PC-9 (cell line): ENCODE measurements at regions not wholly inside any gene's neighbourhood (a gene's known extent, or its start where the extent isn't known, plus 50 kb on each side); places are given as distances from the start of the nearest gene placed in this dataset.

Experiments
- BruUV-seq: library from RNA; stranded (reverse); fragments of 400-500 nt; replicated peaks from 2 replicates; lab custom pipeline; 2021; lab: Mats Ljungman, UMichigan
- CTCF ChIA-PET: fragments of 300-600 bp; sonication (Branson Sonifier 250); formaldehyde crosslinking; loops from one replicate; lab custom pipeline; 2022; ENCODE audit warnings: antibody characterized with exemption; lab: Charles Lee
- POLR2A ChIA-PET: fragments of 300-600 bp; sonication (Branson Sonifier 250); formaldehyde crosslinking; loops from one replicate; lab custom pipeline; 2022; ENCODE audit warnings: antibody characterized with exemption; ENCODE audit not compliant: unreplicated experiment; lab: Charles Lee
- DNase-seq, 2 experiments: peaks; one replicate each; pipeline versions ENCODE4 v3.0.0 to v3.0.0-alpha.2; 2015 to 2022; ENCODE audit warnings: mixed read lengths in 1 of 2
- H2AFZ ChIP-seq: fragments of 200-600 bp; sonication (generic); 2 replicates; pipeline ENCODE4 v1.8.1; 2017; ENCODE audit warnings: antibody characterized with exemption
- H3F3A ChIP-seq: fragments of 200-600 bp; sonication (generic); 2 replicates; pipeline ENCODE4 v1.8.1; 2017; ENCODE audit warnings: antibody characterized with exemption, mild to moderate bottlenecking, low read depth; ENCODE audit not compliant: insufficient read depth
- H3K27ac ChIP-seq: fragments of 200-600 bp; sonication (generic); 2 replicates; pipeline ENCODE4 v1.6.1; 2016; ENCODE audit warnings: mixed run types
- H3K27me3 ChIP-seq: fragments of 200-600 bp; sonication (generic); 2 replicates; pipeline ENCODE4 v1.6.1; 2016; ENCODE audit warnings: low read depth, mixed run types; ENCODE audit not compliant: insufficient read depth
- H3K36me3 ChIP-seq: fragments of 200-600 bp; sonication (generic); 2 replicates; pipeline ENCODE4 v1.6.1; 2016; ENCODE audit warnings: low read depth, mixed run types
- H3K4me1 ChIP-seq: fragments of 200-600 bp; sonication (generic); replicated peaks from 2 replicates; pipeline ENCODE4 v1.6.1; 2016; ENCODE audit warnings: mixed run types; ENCODE audit not compliant: insufficient read depth
- H3K4me2 ChIP-seq: fragments of 200-600 bp; sonication (generic); 2 replicates; pipeline ENCODE4 v1.6.1; 2017; ENCODE audit warnings: mixed run types
- H3K4me3 ChIP-seq: fragments of 200-600 bp; sonication (generic); 2 replicates; pipeline ENCODE4 v1.6.1; 2016; ENCODE audit warnings: mixed run types
- H3K79me2 ChIP-seq: fragments of 200-600 bp; sonication (generic); 2 replicates; pipeline ENCODE4 v1.6.1; 2017; ENCODE audit warnings: low read depth, mixed run types
- H3K9me2 ChIP-seq: fragments of 200-600 bp; sonication (generic); 2 replicates; pipeline ENCODE4 v1.8.1; 2017; ENCODE audit warnings: mild to moderate bottlenecking; ENCODE audit not compliant: insufficient read depth
- H3K9me3 ChIP-seq: fragments of 200-600 bp; sonication (generic); 2 replicates; pipeline ENCODE4 v1.8.1; 2016; ENCODE audit warnings: low read depth; ENCODE audit not compliant: insufficient read depth
- H4K20me1 ChIP-seq: fragments of 200-600 bp; sonication (generic); 2 replicates; pipeline ENCODE4 v1.8.1; 2017; ENCODE audit not compliant: insufficient read depth
- EZH2 ChIP-seq: fragments of 200-600 bp; sonication (generic); IDR thresholded peaks from 2 replicates; pipeline ENCODE4 v1.8.0; 2017; ENCODE audit warnings: antibody characterized with exemption, low read depth
- intact Hi-C: fragments of 100-400 bp; cut with micrococcal nuclease; formaldehyde crosslinking; loops from one replicate; pipeline ENCODE4 v1.10.0; 2022; ENCODE audit not compliant: unreplicated experiment
- TF ChIP-seq, protein P1 (sequence below): fragments of 200-600 bp; sonication (generic); conservative IDR thresholded peaks from 2 replicates; pipeline ENCODE4 v1.6.1; 2017; ENCODE audit warnings: mixed run types, antibody characterized with exemption, mild to moderate bottlenecking, moderate library complexity

- no TSS peak for BruUV-seq
- H3K79me2 ChIP-seq, result no peaks in the 10 kb centered on the region
- no peaks in the 10 kb centered on the region; the same call in 1 of the 2 replicates for H3K27me3 ChIP-seq
- POLR2A ChIA-PET, result no interaction called here
- intact Hi-C loops, result loop anchor here (5.0 kb wide), 1 partner anchor 254 kb away; no protein-coding TSS in a partner anchor
- no peak overlapping the region for H3K4me3 ChIP-seq
- TF ChIP-seq, protein P1, sequence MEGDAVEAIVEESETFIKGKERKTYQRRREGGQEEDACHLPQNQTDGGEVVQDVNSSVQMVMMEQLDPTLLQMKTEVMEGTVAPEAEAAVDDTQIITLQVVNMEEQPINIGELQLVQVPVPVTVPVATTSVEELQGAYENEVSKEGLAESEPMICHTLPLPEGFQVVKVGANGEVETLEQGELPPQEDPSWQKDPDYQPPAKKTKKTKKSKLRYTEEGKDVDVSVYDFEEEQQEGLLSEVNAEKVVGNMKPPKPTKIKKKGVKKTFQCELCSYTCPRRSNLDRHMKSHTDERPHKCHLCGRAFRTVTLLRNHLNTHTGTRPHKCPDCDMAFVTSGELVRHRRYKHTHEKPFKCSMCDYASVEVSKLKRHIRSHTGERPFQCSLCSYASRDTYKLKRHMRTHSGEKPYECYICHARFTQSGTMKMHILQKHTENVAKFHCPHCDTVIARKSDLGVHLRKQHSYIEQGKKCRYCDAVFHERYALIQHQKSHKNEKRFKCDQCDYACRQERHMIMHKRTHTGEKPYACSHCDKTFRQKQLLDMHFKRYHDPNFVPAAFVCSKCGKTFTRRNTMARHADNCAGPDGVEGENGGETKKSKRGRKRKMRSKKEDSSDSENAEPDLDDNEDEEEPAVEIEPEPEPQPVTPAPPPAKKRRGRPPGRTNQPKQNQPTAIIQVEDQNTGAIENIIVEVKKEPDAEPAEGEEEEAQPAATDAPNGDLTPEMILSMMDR, result no peak
- no peak for TF ChIP-seq EZH2
- no peaks in the 10 kb centered on the region for H3K4me1 ChIP-seq
- H2AFZ ChIP-seq, result no peak overlapping the region
- no peak overlapping the region for H3K27ac ChIP-seq
- DNase-seq, result no peak
- no peaks in the 10 kb centered on the region for H3K9me3 ChIP-seq
- H3K9me2 ChIP-seq, result no peaks in the 10 kb centered on the region
- no peaks in the 10 kb centered on the region for H3K36me3 ChIP-seq
- no peak overlapping the region for H3K4me2 ChIP-seq
- CTCF ChIA-PET, result no interaction called here
- no peaks in the 10 kb centered on the region for H4K20me1 ChIP-seq
- H3F3A ChIP-seq, result no peaks in the 10 kb centered on the region
These were observed 98.5 kb downstream of the SST start for GRCh38 chr3:187571701-187572100.

- Histone ChIP-seq H3K27me3 (peaks cover 4% of the 10 kb centered on the region; the same call in 1 of the 2 replicates), H4K20me1 (no peaks in the 10 kb centered on the region), H3K79me2 (no peaks in the 10 kb centered on the region), H2AFZ (no peak overlapping the region), H3K9me3 (no peaks in the 10 kb centered on the region), H3K4me2 (no peak overlapping the region), H3F3A (no peaks in the 10 kb centered on the region), H3K27ac (no peak overlapping the region), H3K9me2 (no peaks in the 10 kb centered on the region), H3K36me3 (no peaks in the 10 kb centered on the region), H3K4me1 (no peaks in the 10 kb centered on the region), H3K4me3 (no peak overlapping the region)
- no TSS peak for BruUV-seq
- ChIA-PET POLR2A (no interaction called here), CTCF (no interaction called here)
- DNase-seq, result no peak
- TF ChIP-seq EZH2, result no peak
- TF ChIP-seq, protein P1, result no peak
- intact Hi-C loops, result loop anchor here (5.0 kb wide), 1 partner anchor 253 kb away; no protein-coding TSS in a partner anchor
These were observed 99.4 kb downstream of the SST start for GRCh38 chr3:187570776-187571175.

DNA sequence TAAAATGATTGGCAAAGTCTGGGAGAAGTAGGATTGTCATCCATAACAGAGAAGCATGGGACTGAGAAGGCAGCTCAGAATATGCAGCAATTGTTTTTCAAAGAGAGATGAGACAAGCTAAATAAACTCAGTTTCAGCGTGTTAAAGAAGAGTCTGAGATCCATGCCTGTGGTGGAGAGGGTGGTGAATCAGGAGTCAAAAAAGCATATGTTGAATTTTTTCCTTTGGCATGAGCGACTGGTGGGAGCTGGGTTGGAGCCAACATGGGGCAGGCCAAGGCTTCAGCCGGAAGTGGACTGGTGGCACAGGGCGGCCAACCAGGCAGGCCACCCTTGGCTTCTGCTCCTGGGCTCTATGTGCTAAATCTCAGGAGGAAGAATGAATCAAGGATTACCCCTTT is 102.0 kb downstream of the SST start:
- ChIA-PET CTCF (no interaction called here), POLR2A (interaction anchor here (0.6 kb wide), 1 partner anchor 228 kb away, joined by 3 read pairs; no protein-coding TSS in a partner anchor)
- TF ChIP-seq EZH2, result no peak
- TF ChIP-seq, protein P1, result no peak
- no peak overlapping the region for H3K4me3 ChIP-seq
- no peak overlapping the region for H3K4me2 ChIP-seq
- H3K9me3 ChIP-seq, result no peaks in the 10 kb centered on the region
- no peak for DNase-seq
- BruUV-seq, result no TSS peak
- no peaks in the 10 kb centered on the region for H3K79me2 ChIP-seq
- no peaks in the 10 kb centered on the region for H3K9me2 ChIP-seq
- H3K36me3 ChIP-seq, result no peaks in the 10 kb centered on the region
- H3F3A ChIP-seq, result no peaks in the 10 kb centered on the region
- intact Hi-C loops, result no loop called here
- H4K20me1 ChIP-seq, result no peaks in the 10 kb centered on the region
- no peak overlapping the region for H2AFZ ChIP-seq
- H3K27ac ChIP-seq, result no peak overlapping the region
- H3K27me3 ChIP-seq, result peaks cover 18% of the 10 kb centered on the region
- no peaks in the 10 kb centered on the region for H3K4me1 ChIP-seq
